Activated CD8-positive, alpha-beta memory T cell treated with anti-CD3 and anti-CD28 coated beads for 36 hours (primary cell): ENCODE measurements at regions not wholly inside any gene's neighbourhood (a gene's known extent, or its start where the extent isn't known, plus 50 kb on each side); places are given as distances from the start of the nearest gene placed in this dataset.
"Not testable (repeated sequence)": the region's sequence is repeated elsewhere in the genome, so short reads cannot be mapped to it uniquely, and the experiment has no call there.

ENCODE experiments used
- CTCF ChIA-PET: fragments of 350-600 bp; sonication (Branson Sonifier 250); formaldehyde crosslinking; loops from one replicate; lab custom pipeline; 2021; ENCODE audit warnings: antibody characterized with exemption; lab: Charles Lee
- POLR2A ChIA-PET: fragments of 350-600 bp; sonication (Branson Sonifier 250); formaldehyde crosslinking; loops from one replicate; lab custom pipeline; 2021; ENCODE audit warnings: antibody characterized with exemption; lab: Charles Lee

DNA sequence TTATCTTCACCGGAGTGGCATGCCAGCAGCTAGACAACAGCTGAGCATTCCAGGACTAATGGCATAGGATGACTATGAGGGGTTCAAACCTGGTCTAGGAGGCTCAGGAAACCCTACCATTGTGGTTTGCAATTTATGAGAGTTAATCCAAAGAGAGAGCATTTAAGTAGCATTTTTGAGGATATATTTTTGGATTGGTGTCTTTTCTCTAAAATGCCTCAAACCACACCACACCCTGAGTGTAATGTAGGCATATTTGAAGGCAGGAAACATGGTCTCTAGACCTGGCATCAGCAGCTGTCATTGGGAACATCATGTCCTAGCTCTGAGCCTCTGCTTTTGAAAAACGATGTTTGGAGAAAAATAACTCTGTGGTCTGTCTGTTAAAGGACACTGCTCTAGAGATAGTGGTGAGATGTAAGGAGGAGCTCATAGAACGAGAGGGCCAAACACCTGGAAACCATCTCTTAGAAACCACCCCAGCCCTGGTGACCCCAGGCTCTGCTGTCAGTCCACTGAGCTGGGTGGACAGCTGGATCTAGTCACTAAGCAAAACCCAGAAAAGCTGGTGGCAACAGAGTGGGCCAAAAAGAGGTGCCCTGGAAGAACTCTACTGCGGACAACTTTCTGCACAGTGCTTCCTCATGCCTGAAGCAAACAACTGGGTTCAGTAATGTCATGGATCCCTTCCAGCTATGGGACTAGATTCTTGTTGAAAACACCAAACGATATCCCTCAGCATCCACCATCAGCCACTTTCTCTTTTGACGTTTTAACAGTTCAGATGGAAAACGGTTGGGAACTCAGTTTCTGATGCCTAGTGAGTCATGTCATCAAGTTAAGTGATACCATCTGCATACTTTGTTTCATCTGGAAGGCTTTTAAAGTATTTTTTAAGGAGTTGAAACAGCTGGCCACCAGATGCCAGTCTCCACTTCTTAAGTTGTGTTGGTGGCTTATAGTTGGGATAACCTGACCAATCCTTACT is 100.2 kb upstream of the C1QTNF7 start:
- ChIA-PET POLR2A (no interaction called here), CTCF (no interaction called here)

DNA sequence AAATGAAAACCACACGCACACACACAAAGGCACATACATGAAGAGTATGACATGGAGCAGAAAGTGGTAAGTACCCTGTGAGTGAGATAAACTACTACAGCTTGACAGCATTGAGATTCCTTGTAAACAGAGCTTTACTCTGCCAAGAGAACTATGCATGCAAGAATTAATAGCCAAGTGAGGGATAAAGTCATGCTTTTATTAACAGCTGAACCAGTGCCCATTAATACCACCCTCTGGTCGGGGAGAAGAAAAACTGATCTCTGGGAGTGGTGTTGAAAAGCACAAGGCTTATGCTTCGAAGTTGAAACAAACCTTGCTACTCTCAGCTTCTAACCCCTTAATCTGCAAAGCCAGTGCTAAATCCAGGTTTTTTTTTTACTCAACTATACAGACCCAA is 95.9 kb upstream of the C1QTNF7 start:
- ChIA-PET CTCF (no interaction called here), POLR2A (no interaction called here)

DNA sequence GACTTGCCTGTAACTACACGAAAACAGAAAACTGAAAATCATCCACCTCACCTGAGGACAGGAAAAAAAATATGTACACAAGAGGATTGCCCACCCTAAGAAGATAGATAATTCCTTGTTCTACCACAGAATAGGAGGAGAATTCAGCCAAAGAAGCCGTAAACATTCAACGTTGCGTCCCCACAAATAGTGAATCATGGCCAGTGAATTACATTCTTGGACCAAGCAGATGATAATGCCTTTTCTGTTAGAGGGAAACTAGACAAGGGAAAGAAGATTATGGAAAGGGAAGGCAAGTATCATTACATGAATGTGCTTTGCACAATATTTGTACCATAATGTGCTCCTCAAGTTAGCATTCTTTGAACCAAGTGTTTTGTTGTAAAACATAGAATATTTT is 95.5 kb upstream of the C1QTNF7 start:
- POLR2A ChIA-PET = no interaction called here
- CTCF ChIA-PET = no interaction called here

DNA sequence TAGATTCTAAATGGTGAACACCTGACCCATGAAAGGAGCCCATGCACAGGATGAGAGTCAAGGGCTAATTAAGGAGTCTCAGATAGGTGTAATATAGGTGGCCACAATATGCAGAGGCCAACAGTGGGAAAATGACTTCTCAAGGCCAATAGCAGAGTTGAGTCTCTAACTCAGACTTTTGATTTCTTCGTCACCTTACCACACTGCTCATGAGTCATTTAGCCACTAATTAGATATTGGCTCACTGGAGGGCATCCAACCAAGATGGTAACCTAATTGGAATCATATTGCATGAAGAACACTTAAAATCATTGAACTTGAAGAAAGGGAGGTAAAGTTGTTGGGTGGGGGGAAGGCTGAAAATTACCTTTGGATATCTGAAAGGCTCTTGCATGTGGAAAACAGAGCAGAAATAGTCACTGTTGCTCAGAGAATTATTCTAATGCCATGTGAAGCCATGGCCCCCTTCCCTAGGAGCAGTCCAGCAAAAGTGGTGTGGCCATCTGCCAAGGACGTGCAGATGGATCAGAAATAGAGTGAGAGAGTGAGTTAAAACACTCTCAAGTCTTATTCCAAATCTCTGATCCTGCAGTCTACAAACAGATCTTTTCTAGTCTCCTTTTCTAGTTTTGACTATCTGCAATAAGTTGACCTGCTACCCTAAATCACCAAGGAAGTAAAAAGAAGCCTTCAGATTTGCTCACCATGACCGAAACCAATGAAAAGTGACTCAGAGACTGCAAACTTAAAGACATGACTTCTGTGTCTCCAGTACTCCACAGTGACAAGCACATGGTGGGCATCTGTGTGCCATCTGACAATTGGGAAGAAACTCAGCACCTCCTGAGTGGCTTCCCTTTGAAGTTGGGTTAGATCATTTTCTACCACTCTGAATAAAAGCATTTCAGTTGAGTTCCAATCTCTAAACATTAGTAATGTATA is 93.9 kb upstream of the C1QTNF7 start:
- POLR2A ChIA-PET = no interaction called here
- CTCF ChIA-PET = no interaction called here

DNA sequence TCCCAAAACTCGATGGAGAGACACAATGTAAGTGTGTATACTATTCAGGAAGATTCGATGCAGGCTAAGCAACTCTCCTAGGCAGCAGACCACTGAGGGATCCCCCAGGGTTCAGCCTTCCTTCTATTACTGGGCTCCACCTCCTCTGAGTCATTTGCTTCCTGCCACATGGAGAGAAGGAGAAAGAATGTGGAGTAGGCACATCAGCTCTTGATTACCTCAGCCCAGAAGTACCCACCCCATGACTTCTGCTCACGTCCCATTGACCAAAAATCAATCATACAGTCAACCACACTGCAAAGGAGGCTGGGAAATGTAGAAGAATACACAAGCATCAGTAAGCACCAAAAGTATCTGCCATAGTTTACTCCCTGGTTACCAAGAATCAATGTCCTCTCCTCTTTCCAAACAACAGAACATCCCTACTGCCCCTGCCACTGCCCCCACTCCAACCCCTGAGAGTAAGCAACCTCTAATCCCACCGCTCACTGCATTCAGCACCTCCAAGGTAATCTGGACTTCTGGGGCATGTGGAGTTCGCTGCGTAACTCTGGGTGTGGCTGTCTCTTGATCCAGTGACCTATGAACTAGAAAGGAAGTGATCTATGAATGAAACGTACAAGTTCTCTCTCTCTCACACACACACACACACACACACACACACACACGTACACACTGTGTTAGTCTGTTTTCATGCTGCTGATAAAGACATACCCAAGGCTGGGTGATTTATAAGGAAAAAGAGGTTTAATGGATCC is 91.2 kb upstream of the C1QTNF7 start:
- ChIA-PET CTCF (no interaction called here), POLR2A (no interaction called here)

DNA sequence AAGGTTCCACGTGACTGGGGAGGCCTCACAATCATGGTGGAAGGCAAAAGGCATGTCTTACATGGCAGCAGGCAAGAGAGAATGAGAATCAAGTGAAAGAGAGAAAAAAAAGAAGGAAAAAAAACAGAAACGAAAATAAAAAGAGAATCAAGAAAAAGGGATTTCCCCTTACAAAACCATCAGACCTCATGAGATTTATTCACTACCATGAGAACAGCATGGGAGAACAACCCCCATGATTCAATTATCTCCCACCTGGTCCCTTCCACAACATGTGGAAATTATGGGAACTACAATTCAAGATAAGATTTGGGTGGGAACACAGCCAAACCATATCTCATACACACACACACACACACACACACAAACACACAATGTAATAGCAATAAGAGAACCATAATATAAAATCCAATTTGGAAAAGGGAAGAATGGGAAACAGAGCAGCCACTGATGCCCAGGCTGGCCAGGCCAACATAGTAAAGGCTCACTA is 90.6 kb upstream of the C1QTNF7 start:
- POLR2A ChIA-PET, CTCF ChIA-PET: not testable (repeated sequence)

DNA sequence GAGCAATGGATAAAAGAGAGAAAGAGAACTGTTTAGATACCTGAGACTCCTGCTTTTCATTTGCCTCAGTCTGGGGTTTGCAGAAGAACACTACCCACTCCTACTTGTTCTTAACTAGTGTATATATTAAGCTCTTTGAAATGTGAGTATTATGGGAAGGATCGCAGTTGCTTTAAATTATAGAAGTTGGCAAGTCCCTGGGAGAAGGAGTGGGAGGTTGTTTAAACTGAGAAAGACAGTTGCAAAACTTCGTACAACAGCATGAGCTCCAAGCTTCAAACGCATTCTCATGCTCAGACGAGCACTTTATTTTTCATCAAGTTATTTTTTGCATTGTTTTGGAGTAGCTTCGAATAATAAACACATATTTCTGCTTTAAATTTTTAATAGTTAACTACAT is 88.1 kb upstream of the C1QTNF7 start:
- CTCF ChIA-PET = no interaction called here
- POLR2A ChIA-PET = no interaction called here

DNA sequence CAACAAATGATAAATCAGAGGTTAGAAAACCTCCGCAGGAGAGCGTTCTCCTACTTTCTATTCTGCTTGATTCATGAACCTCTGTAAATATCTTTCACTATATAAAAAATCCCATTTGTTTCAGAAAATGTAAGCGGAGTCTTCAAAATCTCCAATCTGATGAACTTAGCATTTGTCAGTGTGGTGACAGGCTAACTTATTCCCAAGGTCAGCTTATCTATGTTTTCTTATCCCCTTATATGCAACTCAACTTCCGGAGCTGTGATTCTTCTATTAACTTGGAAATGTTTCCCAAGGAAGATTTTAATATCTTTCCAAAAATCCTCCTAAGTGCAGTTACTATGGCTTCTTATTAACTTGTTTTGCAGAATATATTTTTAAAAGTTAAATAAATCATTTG is 87.5 kb upstream of the C1QTNF7 start:
- POLR2A ChIA-PET = no interaction called here
- CTCF ChIA-PET = no interaction called here

DNA sequence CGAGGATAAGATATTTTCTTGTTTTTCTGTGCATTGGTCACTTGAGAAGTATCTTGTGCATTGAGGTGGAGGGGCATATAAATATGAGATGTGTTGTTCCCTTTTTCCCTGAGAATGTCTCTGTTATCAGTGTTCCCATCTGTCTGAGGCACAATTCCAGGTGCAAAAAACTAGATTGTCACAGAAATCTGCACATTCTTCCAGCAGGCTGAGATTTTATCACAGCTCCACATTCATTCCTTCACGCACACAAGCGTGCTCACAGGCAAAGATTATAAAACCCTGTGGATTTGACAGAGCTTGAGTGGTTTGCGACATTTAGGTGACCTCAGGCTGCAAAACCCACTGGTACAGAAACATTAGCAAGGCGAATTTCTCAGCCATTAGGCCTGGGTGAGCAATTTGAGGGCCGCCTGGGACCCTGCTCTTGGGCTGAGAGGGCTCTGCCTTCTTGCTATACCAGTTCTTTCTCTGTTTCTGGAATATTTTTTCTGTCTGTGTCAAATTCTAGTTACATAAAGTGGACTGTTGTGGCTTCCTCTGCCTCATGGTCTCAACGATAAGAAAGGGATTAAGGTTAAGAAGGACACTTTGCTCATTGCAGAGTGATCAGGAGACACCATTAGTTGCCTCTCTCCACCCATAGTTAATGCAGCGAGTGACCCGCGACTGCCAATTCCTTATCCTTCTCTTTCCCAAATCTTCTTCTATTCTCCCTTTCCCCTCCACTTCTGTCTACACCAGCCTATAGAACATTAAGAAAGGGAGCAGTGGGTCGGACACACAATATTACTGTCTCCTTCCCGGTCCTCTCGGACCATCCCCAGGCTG is 86.7 kb upstream of the C1QTNF7 start:
- POLR2A ChIA-PET = no interaction called here

DNA sequence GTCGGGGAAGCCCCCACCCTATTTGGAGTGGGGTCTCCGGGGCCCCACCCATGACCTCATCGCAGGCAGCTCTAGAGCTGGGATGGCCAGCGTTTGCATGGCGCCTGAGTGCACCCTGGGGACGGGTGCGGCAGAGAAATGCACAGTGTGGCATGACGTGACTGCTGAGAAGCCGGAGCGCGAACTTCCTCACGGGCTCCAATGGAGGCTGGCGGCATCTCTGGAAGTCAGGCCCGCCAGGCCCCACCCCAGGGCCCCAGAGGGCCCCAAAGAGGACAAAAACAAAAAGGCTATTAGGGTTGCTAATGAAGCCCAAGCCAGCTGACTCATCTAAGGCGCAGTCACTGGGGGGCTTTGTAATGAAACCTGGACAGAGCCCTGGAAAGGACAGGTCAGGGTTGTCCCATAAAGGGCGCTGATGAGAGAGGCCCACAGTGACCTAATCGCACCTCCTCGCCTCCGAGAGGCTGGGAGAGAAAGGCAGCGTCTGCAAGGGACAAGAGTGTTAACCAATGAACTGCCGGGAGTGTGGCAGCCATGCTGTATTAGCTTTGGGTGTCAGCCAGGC is 86.0 kb upstream of the C1QTNF7 start:
- ChIA-PET POLR2A (no interaction called here), CTCF (no interaction called here)

More for the DNA sequence above, 86.7 kb upstream of the C1QTNF7 start:
- CTCF ChIA-PET = no interaction called here

DNA sequence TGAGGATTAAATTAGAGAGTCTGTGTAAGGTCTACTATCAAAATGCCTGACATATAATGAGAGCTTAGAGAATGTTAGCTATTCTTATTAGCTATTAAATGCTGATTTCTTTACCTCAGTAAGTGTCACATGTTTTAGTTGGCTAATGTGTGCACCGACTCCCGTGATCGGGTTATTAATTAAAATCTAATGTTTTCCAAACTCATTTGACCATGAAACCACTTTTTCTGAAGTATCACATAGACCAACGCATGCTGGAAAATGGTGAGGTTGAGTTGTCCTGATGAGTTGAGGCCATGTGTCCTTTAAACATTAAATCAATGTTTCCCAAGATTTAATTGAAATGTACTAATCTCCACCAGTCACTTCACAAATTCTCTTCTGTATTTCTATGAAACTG is 84.8 kb upstream of the C1QTNF7 start:
- POLR2A ChIA-PET = no interaction called here
- CTCF ChIA-PET = no interaction called here

DNA sequence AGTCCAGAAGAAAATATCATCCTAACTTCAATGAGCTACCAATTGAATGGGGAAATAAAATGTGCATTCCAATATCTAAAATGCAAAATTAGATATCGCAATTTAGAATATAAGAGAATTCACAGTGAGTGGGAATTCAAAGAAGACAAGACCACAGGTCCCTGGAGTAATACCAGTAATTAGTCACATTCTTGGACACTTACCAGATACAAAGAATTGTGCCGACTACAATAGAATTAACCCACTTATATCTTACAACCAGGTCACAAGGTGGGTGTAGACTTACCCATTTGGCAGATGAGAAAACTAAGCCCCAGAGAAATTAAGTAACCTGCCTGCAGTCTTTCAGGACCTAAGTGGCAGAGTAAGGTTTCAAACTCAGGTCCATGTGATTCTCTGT is 84.3 kb upstream of the C1QTNF7 start:
- POLR2A ChIA-PET = no interaction called here

DNA sequence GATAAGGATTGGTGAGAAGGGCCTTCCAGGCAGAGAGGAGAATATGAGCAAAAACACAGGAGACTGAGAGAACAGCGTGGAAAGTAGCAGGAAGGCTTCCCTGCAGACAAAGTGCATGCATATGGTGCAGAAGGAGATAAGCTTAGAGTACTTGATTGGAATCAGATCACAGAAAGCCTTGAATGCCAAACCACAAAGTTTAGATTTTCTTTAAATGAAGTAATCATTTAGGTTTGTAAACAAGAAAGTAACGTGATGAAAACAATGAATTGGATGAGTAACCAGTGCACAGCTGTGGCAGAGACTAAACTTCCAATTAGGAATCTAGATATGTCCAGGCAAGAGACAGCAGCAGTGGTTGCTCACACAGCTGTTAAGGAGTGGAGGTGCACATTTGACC is 83.8 kb upstream of the C1QTNF7 start:
- ChIA-PET POLR2A (no interaction called here), CTCF (no interaction called here)

More for the DNA sequence above, 84.3 kb upstream of the C1QTNF7 start:
- CTCF ChIA-PET = no interaction called here

DNA sequence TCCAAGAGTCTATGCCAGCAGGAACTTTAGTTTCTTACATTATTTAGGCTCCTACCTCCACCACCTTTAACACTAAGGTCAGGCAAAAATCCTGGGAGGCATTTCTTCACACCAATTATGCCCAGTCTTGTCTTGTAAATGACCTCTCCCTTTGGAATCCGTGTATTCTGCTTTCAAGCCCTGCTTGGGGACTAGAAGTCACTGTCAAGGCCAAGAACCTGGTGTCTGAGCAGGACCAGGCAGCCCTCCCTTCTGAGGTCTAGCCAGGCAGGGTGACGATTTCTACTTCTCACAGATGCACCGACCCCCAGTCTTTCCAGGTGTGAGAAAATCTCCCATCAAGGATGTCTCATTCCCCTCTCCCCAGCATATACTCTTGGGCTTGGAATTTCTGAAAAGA is 82.7 kb upstream of the C1QTNF7 start:
- CTCF ChIA-PET = no interaction called here

DNA sequence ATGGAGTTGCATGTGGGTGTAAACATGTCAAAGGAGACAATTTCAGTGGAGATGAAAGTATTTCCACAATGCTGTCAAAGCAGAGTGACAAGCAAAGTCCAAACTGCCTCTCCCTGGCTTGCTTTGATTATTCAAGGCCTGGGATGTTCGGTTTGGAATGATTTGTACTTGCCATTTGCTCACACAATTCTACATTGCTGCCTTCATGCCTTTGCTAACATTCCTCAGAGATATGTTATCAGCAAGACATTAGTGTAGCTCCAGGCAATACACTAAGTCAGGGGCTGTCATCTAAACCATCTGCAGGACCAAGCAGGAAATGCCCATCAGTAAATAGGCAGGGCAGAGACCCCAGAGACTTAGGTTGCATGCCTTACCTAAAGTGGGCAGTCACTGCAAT is 79.6 kb upstream of the C1QTNF7 start:
- POLR2A ChIA-PET = no interaction called here

More for the DNA sequence above, 82.7 kb upstream of the C1QTNF7 start:
- POLR2A ChIA-PET = no interaction called here

DNA sequence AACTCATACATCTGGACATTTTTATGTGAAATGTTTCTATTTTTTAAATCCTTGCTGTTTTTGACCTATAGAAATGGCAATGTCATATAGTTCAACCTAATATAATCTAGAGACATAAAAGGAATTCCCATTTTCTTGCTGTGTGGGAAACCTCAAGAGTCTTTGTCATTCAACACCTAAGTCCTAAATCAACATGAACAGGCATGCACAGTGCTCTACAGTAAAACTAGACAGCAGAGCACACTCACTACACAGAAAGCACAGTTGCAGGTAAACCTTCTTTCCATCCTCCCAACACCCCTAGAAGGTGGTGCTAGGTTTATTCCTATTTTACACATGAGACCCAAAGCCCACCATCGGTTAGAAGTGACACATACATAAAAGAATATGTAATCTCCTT is 79.1 kb upstream of the C1QTNF7 start:
- CTCF ChIA-PET = no interaction called here

More for the DNA sequence above, 79.6 kb upstream of the C1QTNF7 start:
- CTCF ChIA-PET = no interaction called here

DNA sequence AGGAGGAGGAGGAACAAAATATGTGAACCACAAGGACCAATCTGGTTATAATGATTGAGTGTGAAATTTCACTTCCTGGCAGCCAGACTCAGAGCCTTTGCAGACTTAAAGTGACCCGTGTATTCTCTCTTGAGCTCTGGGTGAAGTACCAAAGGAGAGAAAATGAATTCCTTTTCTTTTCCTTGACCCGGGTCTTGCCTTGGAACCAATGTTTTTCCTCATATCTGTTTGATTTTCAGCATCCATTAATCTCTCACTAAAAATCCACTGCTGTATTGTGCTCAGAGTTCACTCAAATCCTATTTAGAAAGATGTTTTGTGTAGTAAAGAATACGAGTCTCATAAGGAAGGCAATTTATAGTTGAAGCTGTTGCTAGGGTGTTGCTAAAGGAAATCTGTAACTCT is 78.3 kb upstream of the C1QTNF7 start:
- POLR2A ChIA-PET = no interaction called here
- CTCF ChIA-PET = no interaction called here

More for the DNA sequence above, 79.1 kb upstream of the C1QTNF7 start:
- POLR2A ChIA-PET = no interaction called here

DNA sequence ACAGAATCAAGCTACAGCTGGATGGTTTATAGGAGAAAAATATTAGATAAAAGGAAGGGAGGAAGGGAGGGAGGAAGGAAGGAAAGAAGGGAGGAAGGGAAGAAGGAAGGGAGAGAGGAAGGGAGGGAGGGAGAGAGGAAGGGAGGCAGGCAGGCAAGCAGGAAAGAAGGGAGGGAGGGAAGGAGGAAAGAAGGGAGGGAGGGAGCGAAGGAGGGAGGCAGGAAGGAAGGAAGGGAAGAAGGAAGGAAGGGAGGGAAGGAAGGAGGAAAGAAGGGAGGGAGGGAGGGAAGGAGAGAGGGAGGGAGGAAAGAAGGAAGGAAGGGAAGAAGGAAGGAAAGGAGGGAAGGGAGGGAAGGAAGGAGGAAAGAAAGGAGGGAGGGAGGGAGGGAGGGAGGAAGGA is 77.9 kb upstream of the C1QTNF7 start:
- ChIA-PET CTCF (no interaction called here), POLR2A (no interaction called here)
